Epithelial cell of proximal tubule (primary cell): ENCODE measurements at regions not wholly inside any gene's neighbourhood (a gene's known extent, or its start where the extent isn't known, plus 50 kb on each side); places are given as distances from the start of the nearest gene placed in this dataset.

Experiments used
- DNase-seq: peaks from one replicate; pipeline ENCODE4 v3.0.0-alpha.2; 2011; ENCODE audit warnings: low read depth
- H3K4me3 ChIP-seq: 2 replicates; pipeline ENCODE4 v1.5.1; 2011; ENCODE audit warnings: low read depth, mild to moderate bottlenecking, low read length
- CTCF ChIP-seq: conservative IDR thresholded peaks from 2 replicates; pipeline ENCODE4 v1.5.1; 2012; ENCODE audit warnings: low read depth, mild to moderate bottlenecking, low read length

DNA sequence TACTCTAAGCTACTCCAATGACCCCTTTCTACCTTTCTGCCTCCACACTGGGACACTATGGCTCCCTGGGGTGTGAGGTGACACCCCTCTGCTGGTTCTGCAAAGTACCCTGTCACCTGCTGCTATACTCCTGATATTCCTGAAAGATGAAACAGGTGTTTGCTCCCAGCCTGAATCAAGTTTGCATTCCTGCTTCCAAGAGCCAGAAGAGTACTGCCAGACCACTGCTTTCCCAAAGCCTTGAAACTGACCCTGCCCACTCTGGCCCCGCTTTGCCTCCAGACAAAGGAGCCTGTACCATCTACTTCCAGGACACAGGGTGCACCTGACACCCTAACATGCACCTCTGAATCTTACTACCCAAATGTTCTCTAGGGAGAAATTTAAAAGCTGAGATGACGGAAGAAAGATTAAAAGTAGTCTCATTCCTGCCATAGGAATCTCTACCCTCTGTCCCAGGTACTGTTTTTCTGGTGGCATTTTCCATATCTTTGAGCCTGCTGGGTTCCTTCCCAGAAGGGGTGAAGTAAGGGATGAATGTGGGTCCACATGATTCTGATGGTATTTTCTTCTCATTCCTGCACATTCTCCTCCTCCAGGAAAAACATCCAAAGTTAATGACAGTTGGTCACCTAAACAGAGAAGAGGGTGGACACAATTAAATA lies 70.3 kb upstream of the DUSP10 start:
- no peak overlapping the region for H3K4me3 ChIP-seq
- TF ChIP-seq CTCF = no peak
- no peak for DNase-seq

DNA sequence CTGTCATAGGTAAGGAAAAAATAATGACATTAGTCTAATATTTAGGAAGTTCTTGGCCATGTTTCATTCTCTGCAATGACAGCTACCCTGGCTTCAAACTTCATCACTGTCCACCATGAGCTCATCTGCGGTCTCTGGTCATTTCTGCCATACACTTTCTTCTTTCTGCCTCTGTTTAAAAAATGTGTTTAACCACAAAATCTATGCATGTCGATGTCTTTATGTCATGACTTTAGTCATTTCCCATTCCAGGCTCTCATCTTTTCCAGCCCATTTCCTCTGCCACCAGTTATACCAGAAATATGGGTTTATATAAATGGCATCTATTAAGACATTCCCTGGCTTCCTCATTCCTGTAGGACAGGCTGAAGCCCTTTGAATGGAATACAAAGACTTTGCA lies 68.5 kb upstream of the DUSP10 start:
- DNase-seq = no peak
- H3K4me3 ChIP-seq = no peak overlapping the region
- TF ChIP-seq CTCF = no peak

GRCh38 chr1:221809091-221810029 lies 67.5 kb upstream of the DUSP10 start:
- TF ChIP-seq CTCF = no peak
- no peak overlapping the region for H3K4me3 ChIP-seq
- DNase-seq = no peak

- no peak for TF ChIP-seq CTCF
- DNase-seq = no peak
- no peak overlapping the region for H3K4me3 ChIP-seq
These were observed 65.1 kb upstream of the DUSP10 start for GRCh38 chr1:221806984-221807383.

DNA sequence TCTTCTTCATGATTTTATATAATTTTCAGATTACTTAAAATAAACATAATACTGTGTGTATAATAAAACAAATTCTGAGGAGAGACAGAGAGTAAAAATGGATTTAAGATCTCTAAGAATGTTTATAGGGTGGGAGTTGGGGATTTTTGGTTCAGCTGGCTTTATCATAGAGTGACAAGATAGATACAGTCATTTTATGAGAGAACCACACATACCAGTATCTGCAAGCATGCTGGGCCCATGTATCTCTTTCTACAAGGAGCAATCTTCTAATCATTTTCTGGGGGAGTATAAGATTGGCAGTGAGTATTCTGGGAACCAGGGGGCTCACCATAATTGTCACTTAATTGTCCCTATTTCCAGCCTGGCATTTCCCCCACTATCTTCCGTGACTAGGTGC lies 64.3 kb upstream of the DUSP10 start:
- TF ChIP-seq CTCF = no peak

GRCh38 chr1:221805121-221805520 lies 63.2 kb upstream of the DUSP10 start:
- TF ChIP-seq CTCF = no peak
- no peak for DNase-seq
- H3K4me3 ChIP-seq = no peak overlapping the region

More for the DNA sequence above, 64.3 kb upstream of the DUSP10 start:
- H3K4me3 ChIP-seq = no peak overlapping the region
- no peak for DNase-seq

DNA sequence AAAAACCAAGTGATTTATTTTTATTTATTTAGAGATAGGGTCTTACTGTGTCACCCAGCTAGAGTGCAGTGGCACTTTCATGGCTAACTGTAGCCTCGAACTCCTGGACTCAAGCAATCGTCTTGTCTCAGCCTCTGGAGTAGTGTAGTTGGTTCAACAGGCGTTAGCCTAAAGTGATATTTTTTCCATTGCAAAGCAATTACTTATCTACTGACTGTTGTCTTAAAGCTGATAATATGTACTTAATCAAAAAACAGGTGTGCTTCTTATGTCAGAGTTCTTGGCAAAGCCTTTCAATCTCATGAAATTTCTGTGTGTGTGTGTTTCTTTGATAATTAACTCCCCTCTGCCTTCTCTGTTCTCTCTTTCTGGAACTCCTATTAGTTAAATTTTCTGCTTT lies 62.4 kb upstream of the DUSP10 start:
- TF ChIP-seq CTCF = no peak
- DNase-seq = no peak
- no peak overlapping the region for H3K4me3 ChIP-seq
